H1 (cell line): ENCODE measurements at regions not wholly inside any gene's neighbourhood (a gene's known extent, or its start where the extent isn't known, plus 50 kb on each side); places are given as distances from the start of the nearest gene placed in this dataset.

Experiments
- CBX5 ChIP-seq: fragments of 300-800, 300-1000 bp; sonication (generic); IDR thresholded peaks from 2 replicates; pipeline ENCODE4 v1.7.1; 2016; ENCODE audit warnings: antibody characterized with exemption, low read length, low read depth
- CHD2 ChIP-seq: IDR thresholded peaks from 2 replicates; pipeline ENCODE4 v1.6.1; 2012; ENCODE audit warnings: low read length, improper control_type of control experiment
- CTCF ChIP-seq, 3 experiments: IDR thresholded peaks; 1 replicate in 2 of 3; 2 replicates in 1 of 3; pipeline versions ENCODE4 v1.5.1 to v1.6.1; 2011; ENCODE audit warnings: low read length in 3 of 3, mild to moderate bottlenecking in 3 of 3, inconsistent platforms in 2 of 3, low read depth in 1 of 3, moderate library complexity in 1 of 3; ENCODE audit not compliant: insufficient read depth in 1 of 3; ENCODE audit errors: control extremely low read depth in 1 of 3
- GABPA ChIP-seq: IDR thresholded peaks from 2 replicates; pipeline ENCODE4 v1.6.1; 2011; ENCODE audit warnings: mild to moderate bottlenecking, low read length, moderate library complexity, borderline replicate concordance; ENCODE audit not compliant: insufficient read depth
- MAX ChIP-seq: IDR thresholded peaks from 2 replicates; pipeline ENCODE4 v1.6.1; 2012; ENCODE audit warnings: inconsistent platforms
- RXRA ChIP-seq: IDR thresholded peaks from 2 replicates; pipeline ENCODE4 v1.6.1; 2011; ENCODE audit warnings: low read depth, mild to moderate bottlenecking, low read length, moderate library complexity; ENCODE audit not compliant: insufficient read depth
- SP1 ChIP-seq: IDR thresholded peaks from 2 replicates; pipeline ENCODE4 v1.6.1; 2011; ENCODE audit warnings: low read depth, low read length

- no peak for TF ChIP-seq CHD2
- no peak for TF ChIP-seq CTCF (IDR thresholded peaks at IDR 0.05; ENCODE audit: control extremely low read depth in 1 of 3, insufficient read depth in 1 of 3, low read depth in 1 of 3, low read length in 3 of 3)
- no peak for TF ChIP-seq CBX5
- TF ChIP-seq RXRA = no peak
- no peak for TF ChIP-seq SP1
- TF ChIP-seq GABPA = no peak
- no peak for TF ChIP-seq MAX
Observed at GRCh38 chr1:207205614-207206061, 101.6 kb downstream of the C4BPA start.
